Loucy (cell line): ENCODE measurements at regions not wholly inside any gene's neighbourhood (a gene's known extent, or its start where the extent isn't known, plus 50 kb on each side); places are given as distances from the start of the nearest gene placed in this dataset.

Experiments
- CTCF ChIP-seq: fragments of 200-600 bp; sonication (generic); conservative IDR thresholded peaks from 2 replicates; pipeline ENCODE4 v1.5.1; 2014; ENCODE audit warnings: mild to moderate bottlenecking, antibody characterized with exemption, low read length
- EZH2phosphoT487 ChIP-seq: fragments of 200-600 bp; IDR thresholded peaks from 2 replicates; pipeline ENCODE4 v1.6.1; 2018; ENCODE audit warnings: antibody characterized with exemption, mild to moderate bottlenecking, moderate library complexity, borderline replicate concordance

- TF ChIP-seq CTCF, result no peak
- no peak for TF ChIP-seq EZH2phosphoT487
These were observed 66.1 kb upstream of the PARP1 start for GRCh38 chr1:226474041-226474440.
